Stimulated activated CD4-positive, alpha-beta T cell treated with anti-CD3 and anti-CD28 coated beads, Interleukin-15, amount 100 ng/mL, for 1 hour (primary cell): ENCODE measurements at regions not wholly inside any gene's neighbourhood (a gene's known extent, or its start where the extent isn't known, plus 50 kb on each side); places are given as distances from the start of the nearest gene placed in this dataset.

ENCODE experiments used
- DNase-seq, 2 donors: peaks; one replicate each; pipeline ENCODE4 v3.0.0-alpha.2; 2020; ENCODE audit warnings: low read depth in 1 of 2, low spot score in 1 of 2

GRCh38 chr16:73326221-73326620, 278.3 kb upstream of the ZFHX3 start:
- no peak for DNase-seq

DNA sequence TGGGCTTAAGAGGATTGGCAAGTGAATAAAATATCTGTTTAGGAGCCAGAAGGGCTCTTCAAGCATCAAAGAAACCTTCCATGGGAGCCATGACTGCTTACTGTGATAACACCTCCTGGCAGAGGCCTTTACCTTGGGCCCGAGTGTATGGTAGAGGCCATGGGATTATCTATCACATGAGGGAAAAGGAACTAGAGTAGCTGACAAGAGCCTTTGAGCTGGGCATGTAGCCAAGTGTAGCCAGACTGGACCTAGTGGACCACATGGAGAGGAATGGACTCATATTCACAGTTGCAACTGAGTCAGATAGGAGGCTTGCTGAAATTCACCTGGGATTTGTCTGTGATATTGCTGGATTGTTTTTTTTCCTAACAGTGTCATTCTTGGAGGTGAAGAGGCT, 276.0 kb upstream of the ZFHX3 start:
- DNase-seq = no peak

GRCh38 chr16:73322856-73323255, 274.9 kb upstream of the ZFHX3 start:
- DNase-seq = no peak

GRCh38 chr16:73321853-73322252, 273.9 kb upstream of the ZFHX3 start:
- no peak for DNase-seq

DNA sequence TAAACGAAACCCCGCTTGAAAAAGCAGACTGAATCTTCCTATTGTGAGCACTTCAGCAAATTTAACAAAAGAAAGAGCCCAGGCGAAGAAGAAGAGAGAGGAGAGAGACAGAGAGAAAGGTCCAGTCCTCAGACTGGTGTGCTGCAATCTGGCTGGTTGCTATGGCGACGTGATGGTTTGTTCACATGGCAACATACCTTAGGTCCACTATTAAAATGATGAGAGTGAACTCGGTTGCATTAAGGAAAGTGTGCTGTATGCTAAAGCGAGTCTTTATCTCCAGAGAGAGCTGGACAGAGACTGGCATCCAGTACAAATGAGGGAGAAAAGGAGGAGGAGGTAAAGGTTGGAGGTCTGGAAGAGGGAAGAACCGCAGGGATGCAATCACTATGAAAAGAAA, 271.8 kb upstream of the ZFHX3 start:
- DNase-seq = no peak

- DNase-seq = no peak
Measured at GRCh38 chr16:73319261-73319660, 271.3 kb upstream of the ZFHX3 start.

GRCh38 chr16:73317321-73317857, 269.5 kb upstream of the ZFHX3 start:
- DNase-seq = no peak

DNA sequence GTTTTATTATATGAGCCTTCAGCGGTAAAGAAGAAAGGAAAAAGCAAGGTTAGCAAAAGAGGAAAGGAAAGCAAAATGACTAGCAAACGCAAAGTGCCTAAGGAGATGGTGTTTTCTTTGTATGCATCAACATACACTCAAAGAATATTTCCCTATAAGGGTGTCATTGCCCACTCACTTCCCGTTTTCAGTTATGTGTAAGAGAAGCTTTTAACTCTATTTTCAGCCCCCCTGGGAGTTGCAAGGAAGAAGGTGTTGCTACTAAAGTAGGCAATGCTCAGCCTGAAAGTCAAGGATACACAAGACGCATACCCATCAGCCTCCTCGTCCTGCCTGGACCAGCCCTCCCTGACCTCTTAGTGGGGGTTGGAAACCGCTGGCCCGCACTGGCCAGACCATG, 267.7 kb upstream of the ZFHX3 start:
- no peak for DNase-seq

GRCh38 chr16:73313950-73314349, 266.0 kb upstream of the ZFHX3 start:
- DNase-seq = no peak

GRCh38 chr16:73311857-73312723, 264.2 kb upstream of the ZFHX3 start:
- no peak for DNase-seq

GRCh38 chr16:73308771-73309170, 260.8 kb upstream of the ZFHX3 start:
- no peak for DNase-seq

DNA sequence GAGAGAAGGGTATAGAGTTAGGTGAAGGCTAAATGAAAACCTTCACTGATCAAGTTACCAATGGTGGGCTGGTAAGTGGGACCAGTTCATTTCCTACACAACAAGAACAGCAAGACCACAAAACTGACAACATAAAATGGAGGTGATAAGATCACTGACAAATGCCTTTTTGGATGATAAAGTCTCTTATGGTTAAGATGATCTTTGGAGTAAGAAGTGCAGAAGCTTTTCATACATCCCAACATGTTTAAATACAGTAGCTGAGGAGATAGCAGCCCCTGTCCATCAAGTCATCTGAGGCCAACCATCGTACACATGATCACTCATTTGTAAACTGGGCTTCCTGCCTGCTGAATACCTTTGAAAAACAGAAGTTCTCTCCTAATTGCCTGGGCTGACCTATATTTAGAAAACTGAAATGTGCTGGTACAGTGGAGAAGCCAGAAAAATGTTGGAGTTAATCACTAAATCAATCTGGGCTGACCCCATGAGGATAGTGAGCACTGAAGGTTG, 259.0 kb upstream of the ZFHX3 start:
- no peak for DNase-seq

- no peak for DNase-seq
Measured at GRCh38 chr16:73304008-73304774, 256.3 kb upstream of the ZFHX3 start.

DNA sequence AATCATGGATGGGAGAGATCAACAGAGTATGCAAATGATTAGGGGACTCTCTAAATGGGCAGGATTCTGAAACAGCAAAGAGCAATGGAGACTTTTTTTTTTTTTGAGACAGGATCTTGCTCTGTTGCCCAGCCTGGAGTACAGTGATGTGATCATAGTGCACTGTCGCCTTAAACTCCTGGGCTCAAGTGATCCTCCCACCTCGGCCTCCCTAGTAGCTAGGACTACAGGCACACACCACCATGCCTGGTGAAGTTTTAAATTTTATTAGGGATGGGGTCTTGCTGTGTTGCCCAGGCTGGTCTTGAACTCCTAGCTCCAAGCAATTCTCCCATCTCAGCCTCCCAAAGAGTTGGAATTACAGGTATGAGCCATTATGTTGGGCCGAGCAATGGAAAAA, 255.0 kb upstream of the ZFHX3 start:
- DNase-seq = no peak

DNA sequence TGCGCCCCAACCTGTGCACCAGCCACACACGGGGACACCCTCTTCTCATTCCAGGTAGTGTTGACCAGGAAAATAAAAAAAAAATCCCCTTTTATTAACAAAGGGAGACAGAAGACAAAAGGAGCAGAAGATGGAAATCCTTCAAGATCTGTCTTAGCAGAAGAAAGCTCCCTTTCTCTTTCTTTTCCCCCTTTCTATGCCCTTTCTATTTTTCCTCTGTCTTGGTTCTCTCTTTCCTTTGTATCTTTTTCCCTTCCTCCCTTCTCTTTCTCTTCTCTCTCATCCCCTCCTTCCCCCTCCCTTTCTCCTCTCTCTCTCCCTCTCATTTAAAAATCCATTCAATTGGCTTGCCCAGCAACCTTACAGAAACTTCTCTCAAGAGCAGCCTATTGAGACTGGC, 254.1 kb upstream of the ZFHX3 start:
- DNase-seq = no peak

DNA sequence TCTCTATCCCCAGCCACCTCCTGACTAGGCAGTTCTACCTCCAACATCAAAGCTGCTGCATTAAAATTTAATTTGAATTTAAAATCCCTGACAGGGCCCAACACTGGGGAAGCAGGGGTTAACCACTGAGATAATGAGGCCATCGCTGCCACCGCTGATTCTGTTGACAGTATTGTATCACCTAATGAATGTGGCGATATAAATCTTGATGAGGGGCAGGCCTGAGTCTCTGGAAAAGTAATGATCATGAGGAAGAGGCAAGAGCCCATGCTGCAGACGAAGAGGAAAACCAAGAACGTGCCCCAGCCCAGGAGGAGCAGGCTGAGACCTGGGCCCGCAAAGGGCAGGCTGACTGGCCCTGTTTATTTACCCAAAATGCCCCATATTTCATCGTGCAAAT, 251.4 kb upstream of the ZFHX3 start:
- DNase-seq = no peak

DNA sequence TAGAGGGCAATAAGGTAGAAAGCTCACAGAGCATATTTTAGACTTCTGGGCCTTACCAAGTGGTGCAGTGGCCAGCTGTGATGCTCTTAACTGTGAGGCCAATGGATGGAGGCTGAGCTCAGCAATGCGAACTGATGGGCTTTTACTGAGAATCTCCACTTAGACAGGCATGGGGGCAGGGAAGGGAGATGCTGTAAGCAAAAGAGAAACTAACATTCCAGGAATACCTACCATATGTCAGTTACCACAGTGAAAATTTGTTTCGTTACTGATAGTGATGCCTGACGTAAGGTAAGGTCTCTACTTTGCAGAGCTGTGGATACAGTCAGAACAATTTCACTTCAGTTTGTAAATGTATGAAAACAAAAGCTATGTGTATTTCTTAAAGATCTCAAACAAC, 250.6 kb upstream of the ZFHX3 start:
- DNase-seq = no peak

DNA sequence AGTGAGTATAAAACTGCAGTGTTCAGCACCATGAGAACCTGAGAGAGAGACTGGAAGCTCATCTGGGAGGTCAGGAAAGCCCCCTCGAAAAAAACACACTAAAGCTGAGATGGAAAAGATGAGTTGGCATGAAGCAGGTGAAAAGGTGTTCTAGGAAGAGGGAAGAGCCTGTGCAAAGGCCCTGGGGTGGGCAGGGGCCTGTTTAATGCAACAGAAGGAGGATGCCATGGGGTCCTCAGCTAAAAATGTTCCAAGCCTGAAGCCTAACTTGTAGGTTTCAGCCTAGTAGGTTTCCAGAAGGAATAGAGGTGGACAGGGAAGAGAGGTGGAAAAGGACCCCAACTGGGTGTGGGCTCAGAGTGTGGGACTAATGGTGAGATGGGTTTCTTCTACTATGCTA, 242.3 kb upstream of the ZFHX3 start:
- no peak for DNase-seq

GRCh38 chr16:73289232-73289631, 241.3 kb upstream of the ZFHX3 start:
- no peak for DNase-seq

- no peak for DNase-seq
Measured at GRCh38 chr16:73288520-73288919, 240.6 kb upstream of the ZFHX3 start.

DNA sequence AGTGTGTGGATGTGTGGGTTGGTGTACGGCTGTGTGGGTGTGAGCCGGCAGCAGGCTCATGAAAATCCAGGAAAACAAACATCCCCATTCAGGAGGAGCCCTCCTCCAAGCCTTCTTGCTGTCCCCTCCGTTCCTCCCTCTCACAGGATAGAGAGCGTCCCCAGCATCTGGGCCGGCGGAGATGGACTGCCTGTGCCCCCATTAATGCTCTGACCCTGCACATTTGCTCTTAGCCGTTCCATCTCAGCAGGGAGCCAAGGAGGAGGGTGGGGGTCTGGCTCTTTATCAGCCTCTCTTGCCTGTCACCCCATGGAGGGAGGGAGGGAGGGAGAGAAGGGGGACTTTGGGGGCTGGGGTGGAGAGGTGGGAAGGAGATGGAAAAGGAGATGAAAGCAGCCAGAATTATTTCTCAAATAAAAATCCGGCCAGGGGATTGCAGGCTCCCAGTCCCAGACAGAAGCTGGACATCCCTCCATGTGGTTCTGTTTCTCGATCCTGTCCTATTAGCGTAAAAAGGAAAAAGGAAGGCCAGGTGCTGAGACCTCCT, 240.0 kb upstream of the ZFHX3 start:
- DNase-seq = no peak
